ENCODE measurements at regions not wholly inside any gene's neighbourhood (a gene's known extent, or its start where the extent isn't known, plus 50 kb on each side); places are given as distances from the start of the nearest gene placed in this dataset.

DNA sequence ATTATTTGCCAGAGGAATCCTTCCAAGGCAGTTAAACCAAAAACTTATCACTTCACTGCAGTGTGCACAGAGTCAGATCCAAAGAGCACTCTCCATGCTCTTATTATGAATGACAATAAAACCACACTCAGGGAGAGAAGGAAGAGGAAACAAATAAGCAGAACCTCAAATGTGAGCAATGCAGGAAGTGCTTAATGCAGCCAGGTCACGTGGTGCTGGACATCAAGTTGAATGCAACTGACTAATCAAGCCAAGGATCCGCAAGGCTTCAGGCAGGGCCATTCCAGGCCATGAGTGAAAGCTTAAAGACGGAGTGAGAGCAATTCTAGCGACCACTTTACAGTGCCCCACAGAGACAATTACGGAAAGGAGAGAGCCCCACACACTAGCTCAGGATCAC, 230.4 kb upstream of the PUM3 start:
- H3K4me1 Mint-ChIP-seq (ENCODE audit: unreplicated experiment) = no peaks in the 10 kb centered on the region
- peaks cover 22% of the 10 kb centered on the region for H3K9me3 Mint-ChIP-seq
- no peaks in the 10 kb centered on the region for H3K27me3 Mint-ChIP-seq
- no peak for DNase-seq (ENCODE audit: extremely low spot score, unreplicated experiment)
- no peaks in the 10 kb centered on the region for H3K36me3 Mint-ChIP-seq
- no peak overlapping the region for H3K27ac Mint-ChIP-seq
- TF ChIP-seq, protein P1, sequence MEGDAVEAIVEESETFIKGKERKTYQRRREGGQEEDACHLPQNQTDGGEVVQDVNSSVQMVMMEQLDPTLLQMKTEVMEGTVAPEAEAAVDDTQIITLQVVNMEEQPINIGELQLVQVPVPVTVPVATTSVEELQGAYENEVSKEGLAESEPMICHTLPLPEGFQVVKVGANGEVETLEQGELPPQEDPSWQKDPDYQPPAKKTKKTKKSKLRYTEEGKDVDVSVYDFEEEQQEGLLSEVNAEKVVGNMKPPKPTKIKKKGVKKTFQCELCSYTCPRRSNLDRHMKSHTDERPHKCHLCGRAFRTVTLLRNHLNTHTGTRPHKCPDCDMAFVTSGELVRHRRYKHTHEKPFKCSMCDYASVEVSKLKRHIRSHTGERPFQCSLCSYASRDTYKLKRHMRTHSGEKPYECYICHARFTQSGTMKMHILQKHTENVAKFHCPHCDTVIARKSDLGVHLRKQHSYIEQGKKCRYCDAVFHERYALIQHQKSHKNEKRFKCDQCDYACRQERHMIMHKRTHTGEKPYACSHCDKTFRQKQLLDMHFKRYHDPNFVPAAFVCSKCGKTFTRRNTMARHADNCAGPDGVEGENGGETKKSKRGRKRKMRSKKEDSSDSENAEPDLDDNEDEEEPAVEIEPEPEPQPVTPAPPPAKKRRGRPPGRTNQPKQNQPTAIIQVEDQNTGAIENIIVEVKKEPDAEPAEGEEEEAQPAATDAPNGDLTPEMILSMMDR (conservative IDR thresholded peaks at IDR 0.05) = no peak
- no peak overlapping the region for H3K4me3 Mint-ChIP-seq

DNA sequence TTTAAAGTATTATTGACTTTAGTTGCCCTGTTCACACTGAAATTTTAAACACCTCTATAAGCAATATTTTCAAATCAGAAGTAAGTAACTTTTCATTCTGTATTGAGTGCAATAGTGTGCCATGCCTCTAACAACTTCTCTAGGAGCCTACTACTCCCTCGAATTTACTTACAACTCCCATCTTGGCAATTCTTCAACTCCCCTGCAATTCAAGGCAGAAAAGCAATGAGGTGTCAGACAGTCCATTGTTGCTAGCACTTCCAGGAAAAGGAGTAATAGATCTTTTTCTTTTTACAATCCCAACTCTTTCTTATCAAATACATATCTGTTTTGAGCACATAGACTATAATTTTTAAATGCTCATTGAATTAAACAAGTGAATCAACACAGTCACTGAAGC, 222.7 kb upstream of the PUM3 start:
- DNase-seq (ENCODE audit: extremely low spot score, unreplicated experiment) = no peak
- no peaks in the 10 kb centered on the region for H3K27me3 Mint-ChIP-seq
- no peaks in the 10 kb centered on the region for H3K36me3 Mint-ChIP-seq
- H3K4me1 Mint-ChIP-seq (ENCODE audit: unreplicated experiment) = no peaks in the 10 kb centered on the region
- H3K27ac Mint-ChIP-seq = no peak overlapping the region
- H3K9me3 Mint-ChIP-seq = peaks cover 6% of the 10 kb centered on the region
- TF ChIP-seq, protein P1 (conservative IDR thresholded peaks at IDR 0.05) = no peak
- H3K4me3 Mint-ChIP-seq = no peak overlapping the region

DNA sequence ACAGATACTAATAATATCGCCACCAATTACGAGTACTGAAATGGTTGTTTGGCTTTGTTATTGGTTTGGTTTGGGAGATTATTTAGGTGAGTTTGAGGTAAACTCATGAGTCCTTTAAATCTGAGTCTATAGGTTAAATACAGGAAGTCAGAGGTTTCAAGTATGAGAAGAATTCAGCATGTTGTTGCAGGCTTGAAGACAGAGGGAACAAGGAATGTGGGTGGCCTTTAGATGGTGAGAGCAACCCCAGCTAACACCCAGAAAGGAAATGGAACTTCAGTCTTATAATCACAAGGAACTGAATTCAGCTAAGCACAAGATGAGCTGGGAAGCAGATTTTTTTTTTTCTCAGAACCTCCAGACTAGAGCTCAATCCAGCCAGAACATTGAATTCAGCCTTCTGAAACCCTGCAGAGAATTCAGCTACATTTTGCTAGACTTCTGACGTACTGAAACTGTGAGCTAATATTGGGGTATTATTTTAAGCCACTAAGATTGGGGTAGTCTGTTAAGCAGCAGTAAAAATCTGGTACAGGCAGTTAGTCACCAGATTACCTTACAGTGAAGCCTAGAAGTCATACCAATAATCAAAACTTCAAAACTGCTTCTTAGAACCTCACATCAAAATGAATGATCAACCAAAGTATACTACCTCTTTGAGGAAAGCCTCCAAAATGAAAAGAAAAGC, 216.0 kb upstream of the PUM3 start:
- Mint-ChIP-seq H3K4me3 (no peak overlapping the region), H3K36me3 (no peaks in the 10 kb centered on the region), H3K4me1 (ENCODE audit: unreplicated experiment) (no peaks in the 10 kb centered on the region), H3K9me3 (no peaks in the 10 kb centered on the region), H3K27me3 (no peaks in the 10 kb centered on the region), H3K27ac (no peak overlapping the region)
- TF ChIP-seq, protein P1 (conservative IDR thresholded peaks at IDR 0.05) = no peak
- no peak for DNase-seq (ENCODE audit: extremely low spot score, unreplicated experiment)

DNA sequence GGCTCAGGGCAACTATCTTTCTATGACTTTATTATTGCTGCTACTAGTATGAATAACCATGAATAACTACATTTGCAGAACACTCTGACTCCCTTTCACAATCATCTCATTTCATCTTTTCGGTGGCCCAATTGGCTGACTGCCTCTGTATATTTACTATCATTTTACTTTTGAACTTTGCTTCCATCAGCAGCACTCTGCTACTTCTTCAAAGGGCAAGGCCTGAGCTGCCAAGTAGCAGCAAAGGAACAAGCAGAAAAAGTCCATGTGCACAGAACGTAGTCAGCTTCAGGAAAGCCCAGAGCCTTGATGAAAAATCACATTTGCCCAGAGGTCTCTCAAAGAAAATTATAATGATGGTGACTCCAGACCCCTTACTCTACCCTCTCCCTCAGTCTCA, 214.5 kb upstream of the PUM3 start:
- no peaks in the 10 kb centered on the region for H3K36me3 Mint-ChIP-seq
- H3K4me1 Mint-ChIP-seq (ENCODE audit: unreplicated experiment) = no peaks in the 10 kb centered on the region
- DNase-seq (ENCODE audit: extremely low spot score, unreplicated experiment) = no peak
- H3K9me3 Mint-ChIP-seq = no peaks in the 10 kb centered on the region
- TF ChIP-seq, protein P1 (conservative IDR thresholded peaks at IDR 0.05) = no peak
- no peak overlapping the region for H3K4me3 Mint-ChIP-seq
- H3K27me3 Mint-ChIP-seq = no peaks in the 10 kb centered on the region
- H3K27ac Mint-ChIP-seq = no peak overlapping the region

DNA sequence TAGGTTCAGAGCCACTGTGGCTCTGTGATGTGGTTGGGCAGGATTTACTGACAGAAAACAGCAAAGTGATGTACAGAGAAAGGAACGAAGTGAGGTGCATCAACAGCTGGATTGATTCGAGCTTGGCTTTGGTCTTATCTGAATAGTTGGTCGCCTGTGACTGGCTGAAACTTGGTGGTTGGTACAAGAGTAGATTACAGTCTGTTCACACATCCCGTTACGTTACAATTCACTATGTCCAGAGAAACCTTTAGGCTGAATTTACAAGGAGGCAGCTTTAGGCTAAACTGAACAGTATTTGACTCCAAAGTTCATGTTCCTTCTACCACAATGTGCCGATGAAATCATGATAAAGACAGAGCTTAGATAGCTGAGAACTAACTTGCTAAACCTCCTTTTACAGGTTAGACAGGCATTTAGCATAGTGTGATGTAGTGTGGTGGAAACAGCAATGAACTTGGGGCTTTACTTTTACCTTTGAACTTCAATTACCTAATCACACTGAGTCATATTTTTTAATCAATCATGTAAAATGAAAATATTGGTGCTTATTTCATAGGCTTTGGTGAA, 210.2 kb upstream of the PUM3 start:
- TF ChIP-seq, protein P1 (conservative IDR thresholded peaks at IDR 0.05) = no peak
- Mint-ChIP-seq H3K9me3 (no peaks in the 10 kb centered on the region), H3K36me3 (no peaks in the 10 kb centered on the region), H3K4me3 (no peak overlapping the region), H3K4me1 (ENCODE audit: unreplicated experiment) (no peaks in the 10 kb centered on the region), H3K27me3 (no peaks in the 10 kb centered on the region), H3K27ac (no peak overlapping the region)
- no peak for DNase-seq (ENCODE audit: extremely low spot score, unreplicated experiment)
